Breast epithelium (tissue), 3 donors: ENCODE measurements at regions not wholly inside any gene's neighbourhood (a gene's known extent, or its start where the extent isn't known, plus 50 kb on each side); places are given as distances from the start of the nearest gene placed in this dataset.

Experiments
- CTCF ChIP-seq, 3 donors: fragments of 450-650 bp; IDR thresholded peaks; one replicate each; pipeline ENCODE4 v1.5.1; 2016 to 2017; ENCODE audit warnings: antibody characterized with exemption in 3 of 3, mild to moderate bottlenecking in 3 of 3, moderate library complexity in 3 of 3
- POLR2A ChIP-seq: fragments of 450-650 bp; IDR thresholded peaks from one replicate; pipeline ENCODE4 v1.6.1; 2016; ENCODE audit warnings: antibody characterized with exemption, mild to moderate bottlenecking, moderate library complexity
- POLR2AphosphoS5 ChIP-seq, 3 donors: sonication (generic); formaldehyde crosslinking; IDR thresholded peaks; one replicate each; pipeline ENCODE4 v1.6.1; 2017; ENCODE audit warnings: antibody characterized with exemption in 3 of 3

GRCh38 chr11:70486731-70487130, 88.4 kb downstream of the CTTN start:
- no peak for TF ChIP-seq CTCF (IDR thresholded peaks at IDR 0.05)
- TF ChIP-seq POLR2A: no peak
- no peak for TF ChIP-seq POLR2AphosphoS5 (IDR thresholded peaks at IDR 0.05)
